Pancreas (tissue), 10 donors: ENCODE measurements at regions not wholly inside any gene's neighbourhood (a gene's known extent, or its start where the extent isn't known, plus 50 kb on each side); places are given as distances from the start of the nearest gene placed in this dataset.

Experiments
- ATAC-seq, 4 donors: fragments of 200-7000 bp; cut with Tn5 transposase; one replicate each; pipeline versions ENCODE4 v1.8.0 to v1.9.1; 2020; ENCODE audit warnings: mild to moderate bottlenecking in 4 of 4, moderate library complexity in 4 of 4
- DNase-seq, 6 donors: peaks; one replicate each; pipeline ENCODE4 v3.0.0-alpha.2; 2020
- FAIRE-seq: peaks from 2 replicates; lab custom pipeline; 2012; peaks lifted over from hg19 to GRCh38; lab: Jason Lieb, UNC
- H3K27ac ChIP-seq, 4 donors: fragments of 200-600 bp; sonication (generic); 1 replicate in 3 of 4; 2 replicates in 1 of 4; pipeline versions ENCODE4 v1.5.0 to v1.8.0; 2020
- H3K27me3 ChIP-seq, 4 donors: fragments of 200-600 bp; one replicate each; pipeline ENCODE4 v1.8.0; 2021
- H3K36me3 ChIP-seq, 3 donors: fragments of 200-600 bp; sonication (generic) in 1 of 3; one replicate each; pipeline versions ENCODE4 v1.5.0 to v1.8.0; 2020 to 2021
- H3K4me1 ChIP-seq, 3 donors: fragments of 200-600 bp; one replicate each; pipeline ENCODE4 v1.8.0; 2021
- H3K4me3 ChIP-seq, 4 donors: fragments of 200-600 bp; sonication (generic) in 2 of 4; one replicate each; pipeline versions ENCODE4 v1.5.0 to v1.8.0; 2020 to 2021
- H3K9me3 ChIP-seq, 4 donors: fragments of 200-600 bp; one replicate each; pipeline ENCODE4 v1.8.0; 2021
- WGBS, 2 donors: extraction: QIAGEN DNeasy Blood & Tissue Kit; methylation state at CpG; one replicate each; pipeline ENCODE4 v1.1.7; 2013; 5-methylcytosine and 5-hydroxymethylcytosine counted together
- intact Hi-C, 3 donors: fragments of 100-400 bp; cut with DNase I; formaldehyde crosslinking; loops; one replicate each; pipeline versions ENCODE4 v1.11.1 to v1.14.2; 2022
- TF ChIP-seq, protein P1 (sequence below), 4 donors: fragments of 200-600 bp; sonication (generic) in 3 of 4; IDR thresholded peaks; one replicate each; pipeline versions ENCODE4 v1.5.0 to v1.8.0; 2021; ENCODE audit warnings: antibody characterized with exemption in 4 of 4
- donor health status: healthy with polysubstance abuse.
- donor health status: DM: no; HTN: no; CAD: no; lungs with moderate emphysema.
- donor health status: DM: no; HTN: no; CAD: no.
- donor health status: control.
- donor health status: control.
- donor health status: Bipolar disorder and iron deficiency.
- donor health status: DM: yes; HTN: yes; CAD: no.
- donor health status: DM: no; HTN: no; CAD: no.
- donor health status: DM: no; HTN: no; CAD: no.
- donor health status: DM: yes; HTN: yes; CAD: no.

DNA sequence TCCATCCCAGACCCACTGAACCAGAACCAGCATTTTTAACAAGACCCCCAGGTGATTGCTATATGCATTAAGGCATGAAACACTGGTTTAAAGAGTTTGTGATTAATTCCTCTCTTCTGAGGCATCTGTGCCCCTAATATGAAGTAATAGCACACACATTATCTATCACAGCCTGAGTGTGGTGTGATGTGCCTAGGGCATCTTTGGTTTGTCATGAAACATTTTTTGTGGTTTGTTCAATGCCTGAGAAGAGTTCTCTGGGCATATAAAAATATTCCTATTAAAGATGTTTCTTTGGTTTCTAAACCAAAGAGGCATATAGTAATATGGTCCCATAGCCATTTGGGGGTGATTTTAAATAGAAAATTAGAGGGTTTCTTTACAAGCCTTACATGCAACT is 221.7 kb upstream of the SPOPL start:
- ATAC-seq (no peak), FAIRE-seq (no peak), DNase-seq (no peak)
- Histone ChIP-seq H3K9me3 (no peaks in the 10 kb centered on the region), H3K36me3 (no peaks in the 10 kb centered on the region), H3K27me3 (no peaks in the 10 kb centered on the region), H3K4me1 (peaks cover 26 to 27% (median 27%) of the 10 kb centered on the region in 3 donors), H3K27ac (no peak overlapping the region), H3K4me3 (no peak overlapping the region)
- intact Hi-C loops, result no loop called here
- TF ChIP-seq, protein P1, sequence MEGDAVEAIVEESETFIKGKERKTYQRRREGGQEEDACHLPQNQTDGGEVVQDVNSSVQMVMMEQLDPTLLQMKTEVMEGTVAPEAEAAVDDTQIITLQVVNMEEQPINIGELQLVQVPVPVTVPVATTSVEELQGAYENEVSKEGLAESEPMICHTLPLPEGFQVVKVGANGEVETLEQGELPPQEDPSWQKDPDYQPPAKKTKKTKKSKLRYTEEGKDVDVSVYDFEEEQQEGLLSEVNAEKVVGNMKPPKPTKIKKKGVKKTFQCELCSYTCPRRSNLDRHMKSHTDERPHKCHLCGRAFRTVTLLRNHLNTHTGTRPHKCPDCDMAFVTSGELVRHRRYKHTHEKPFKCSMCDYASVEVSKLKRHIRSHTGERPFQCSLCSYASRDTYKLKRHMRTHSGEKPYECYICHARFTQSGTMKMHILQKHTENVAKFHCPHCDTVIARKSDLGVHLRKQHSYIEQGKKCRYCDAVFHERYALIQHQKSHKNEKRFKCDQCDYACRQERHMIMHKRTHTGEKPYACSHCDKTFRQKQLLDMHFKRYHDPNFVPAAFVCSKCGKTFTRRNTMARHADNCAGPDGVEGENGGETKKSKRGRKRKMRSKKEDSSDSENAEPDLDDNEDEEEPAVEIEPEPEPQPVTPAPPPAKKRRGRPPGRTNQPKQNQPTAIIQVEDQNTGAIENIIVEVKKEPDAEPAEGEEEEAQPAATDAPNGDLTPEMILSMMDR (IDR thresholded peaks at IDR 0.05), result no peak

GRCh38 chr2:138280999-138281695 is 220.4 kb upstream of the SPOPL start:
- TF ChIP-seq, protein P1 (IDR thresholded peaks at IDR 0.05), result no peak
- H3K36me3 ChIP-seq, result no peaks in the 10 kb centered on the region
- intact Hi-C loops, result no loop called here
- no peak overlapping the region for H3K27ac ChIP-seq
- no peak overlapping the region for H3K4me3 ChIP-seq
- whole genome bisulfite sequencing, 2 donors, result 96 to 100% methylated on average over 1 of the region's 1 CpG
- FAIRE-seq, result no peak
- no peaks in the 10 kb centered on the region for H3K27me3 ChIP-seq
- no peak for ATAC-seq
- no peak for DNase-seq
- no peaks in the 10 kb centered on the region for H3K9me3 ChIP-seq
- H3K4me1 ChIP-seq, result peaks cover 17% of the 10 kb centered on the region in 3 donors

GRCh38 chr2:138282014-138282672 is 219.4 kb upstream of the SPOPL start:
- DNase-seq, result no peak
- no peak overlapping the region for H3K27ac ChIP-seq
- TF ChIP-seq, protein P1 (IDR thresholded peaks at IDR 0.05), result no peak
- WGBS, 2 donors, result 87 to 88% methylated on average over 5 of the region's 5 CpGs
- H3K4me3 ChIP-seq, result no peak overlapping the region
- no peak for FAIRE-seq
- no peaks in the 10 kb centered on the region for H3K36me3 ChIP-seq
- H3K27me3 ChIP-seq, result no peaks in the 10 kb centered on the region
- intact Hi-C loops, result no loop called here
- H3K4me1 ChIP-seq, result peaks cover 7 to 11% (median 8%) of the 10 kb centered on the region in 3 donors
- ATAC-seq, result no peak
- no peaks in the 10 kb centered on the region for H3K9me3 ChIP-seq

DNA sequence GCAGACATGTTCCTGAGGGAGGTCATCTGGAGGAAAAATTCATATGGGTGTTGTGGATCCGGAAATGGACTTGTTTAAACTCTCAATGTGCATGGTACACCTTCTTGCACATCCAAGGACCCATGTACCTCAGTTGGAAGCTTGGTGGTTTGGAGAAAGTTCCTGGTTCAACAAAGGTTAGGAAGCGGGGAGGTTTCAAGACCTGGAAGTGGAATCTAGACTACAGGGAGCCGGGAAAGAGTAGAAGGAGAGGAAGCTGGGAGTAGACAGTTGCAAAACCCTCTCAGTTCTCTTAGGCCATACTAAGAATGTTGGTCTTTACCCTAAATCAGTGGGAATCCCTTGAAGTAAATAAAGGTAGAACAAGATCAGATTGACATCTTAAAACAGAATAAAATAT is 209.8 kb upstream of the SPOPL start:
- Histone ChIP-seq H3K4me3 (no peak overlapping the region), H3K36me3 (no peaks in the 10 kb centered on the region), H3K4me1 (no peaks in the 10 kb centered on the region), H3K27ac (no peak overlapping the region), H3K9me3 (no peaks in the 10 kb centered on the region), H3K27me3 (no peaks in the 10 kb centered on the region)
- TF ChIP-seq, protein P1 (IDR thresholded peaks at IDR 0.05), result no peak
- FAIRE-seq, result no peak
- 89 to 95% methylated on average over 3 of the region's 3 CpGs for WGBS, 2 donors
- DNase-seq, result no peak
- intact Hi-C loops, result no loop called here
- no peak for ATAC-seq

DNA sequence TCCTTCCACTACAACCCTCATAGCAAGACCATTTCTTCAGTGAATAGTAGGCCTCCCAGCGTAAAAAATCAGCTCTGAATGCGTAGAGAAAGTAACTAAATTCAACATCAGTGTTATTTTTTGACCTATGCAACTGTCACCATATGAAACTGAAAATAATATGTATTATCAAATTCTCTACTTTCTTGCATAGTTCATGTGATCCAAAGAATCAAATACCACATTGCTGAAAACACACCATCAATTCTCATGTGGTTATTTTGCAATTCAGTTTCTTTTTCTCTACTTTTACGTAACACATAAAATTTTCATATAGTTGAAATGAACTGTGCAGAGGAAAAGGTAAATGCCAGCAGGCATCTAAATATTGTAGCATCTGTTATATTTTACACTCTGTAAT is 208.5 kb upstream of the SPOPL start:
- intact Hi-C loops, result no loop called here
- ATAC-seq (no peak), FAIRE-seq (no peak)

More for the DNA sequence above, 208.5 kb upstream of the SPOPL start:
- no peaks in the 10 kb centered on the region for H3K9me3 ChIP-seq
- TF ChIP-seq, protein P1 (IDR thresholded peaks at IDR 0.05), result no peak
- no peak overlapping the region for H3K27ac ChIP-seq
- no peak for DNase-seq
- WGBS, 2 donors, result 96 to 97% methylated on average over 3 of the region's 3 CpGs
- no peaks in the 10 kb centered on the region for H3K36me3 ChIP-seq
- H3K4me3 ChIP-seq, result no peak overlapping the region
- no peaks in the 10 kb centered on the region for H3K27me3 ChIP-seq
- no peaks in the 10 kb centered on the region for H3K4me1 ChIP-seq
